ENCODE measurements at regions not wholly inside any gene's neighbourhood (a gene's known extent, or its start where the extent isn't known, plus 50 kb on each side); places are given as distances from the start of the nearest gene placed in this dataset.

GRCh38 chr3:161759444-161759843 is 262.8 kb downstream of the OTOL1 start:
- in situ Hi-C loops (cut with MboI; ENCODE audit: low sequenced_read_pairs, unreplicated experiment), result no loop called here
- TF ChIP-seq CTCF (IDR thresholded peaks at IDR 0.05; ENCODE audit: borderline replicate concordance, control extremely low read depth, extremely low read depth, insufficient read depth, missing control alignments), result no peak

GRCh38 chr3:161766331-161766730 is 269.7 kb downstream of the OTOL1 start:
- in situ Hi-C loops (cut with MboI; ENCODE audit: low sequenced_read_pairs, unreplicated experiment), result no loop called here
- no peak for TF ChIP-seq CTCF (IDR thresholded peaks at IDR 0.05; ENCODE audit: borderline replicate concordance, control extremely low read depth, extremely low read depth, insufficient read depth, missing control alignments)
- DNase-seq (ENCODE audit: low spot score), result no peak

More at GRCh38 chr3:161759444-161759843, 262.8 kb downstream of the OTOL1 start:
- DNase-seq (ENCODE audit: low spot score), result no peak

GRCh38 chr3:161770484-161771386 is 274.1 kb downstream of the OTOL1 start:
- in situ Hi-C loops (cut with MboI; ENCODE audit: low sequenced_read_pairs, unreplicated experiment), result no loop called here
- peak; percentile 4 for DNase-seq (ENCODE audit: low spot score)
- no peak for TF ChIP-seq CTCF (IDR thresholded peaks at IDR 0.05; ENCODE audit: borderline replicate concordance, control extremely low read depth, extremely low read depth, insufficient read depth, missing control alignments)

GRCh38 chr3:161781381-161781780 is 284.8 kb downstream of the OTOL1 start:
- no peak for TF ChIP-seq CTCF (IDR thresholded peaks at IDR 0.05; ENCODE audit: borderline replicate concordance, control extremely low read depth, extremely low read depth, insufficient read depth, missing control alignments)
- in situ Hi-C loops (cut with MboI; ENCODE audit: low sequenced_read_pairs, unreplicated experiment), result no loop called here
- DNase-seq (ENCODE audit: low spot score), result no peak

- in situ Hi-C loops (cut with MboI; ENCODE audit: low sequenced_read_pairs, unreplicated experiment), result no loop called here
- no peak for DNase-seq (ENCODE audit: low spot score)
- TF ChIP-seq CTCF (IDR thresholded peaks at IDR 0.05; ENCODE audit: borderline replicate concordance, control extremely low read depth, extremely low read depth, insufficient read depth, missing control alignments), result no peak
These were observed 296.8 kb downstream of the OTOL1 start for GRCh38 chr3:161793194-161793930.

- in situ Hi-C loops (cut with MboI; ENCODE audit: low sequenced_read_pairs, unreplicated experiment), result no loop called here
- no peak for DNase-seq (ENCODE audit: low spot score)
- TF ChIP-seq CTCF (IDR thresholded peaks at IDR 0.05; ENCODE audit: borderline replicate concordance, control extremely low read depth, extremely low read depth, insufficient read depth, missing control alignments), result no peak
These were observed 297.9 kb downstream of the OTOL1 start for GRCh38 chr3:161794551-161794950.

Data from GM13976 (cell line).